Neuronal stem cell (in vitro differentiated cells): ENCODE measurements at regions not wholly inside any gene's neighbourhood (a gene's known extent, or its start where the extent isn't known, plus 50 kb on each side); places are given as distances from the start of the nearest gene placed in this dataset.

Experiments used
- DNase-seq: peaks from one replicate; pipeline ENCODE4 v3.0.0-alpha.2; 2013; ENCODE audit warnings: low spot score
- H2AFZ ChIP-seq: one replicate; pipeline ENCODE4 v1.6.1; 2013; ENCODE audit warnings: mild to moderate bottlenecking, low read length, inconsistent platforms
- H2AK5ac ChIP-seq: 2 replicates; pipeline ENCODE4 v1.6.1; 2013; ENCODE audit warnings: low read depth, mild to moderate bottlenecking, inconsistent platforms, low read length, moderate library complexity, mixed read lengths
- H2BK120ac ChIP-seq: 2 replicates; pipeline ENCODE4 v1.6.1; 2013; ENCODE audit warnings: low read depth, mild to moderate bottlenecking, inconsistent platforms, low read length, moderate library complexity, mixed read lengths
- H2BK12ac ChIP-seq: one replicate; pipeline ENCODE4 v1.6.1; 2013; ENCODE audit warnings: low read length, inconsistent platforms
- H2BK15ac ChIP-seq: 2 replicates; pipeline ENCODE4 v1.6.1; 2013; ENCODE audit warnings: mild to moderate bottlenecking, low read length, inconsistent platforms, mixed read lengths
- H2BK5ac ChIP-seq: one replicate; pipeline ENCODE4 v1.6.1; 2013; ENCODE audit warnings: inconsistent platforms, mild to moderate bottlenecking, low read length, moderate library complexity
- H3K14ac ChIP-seq: one replicate; pipeline ENCODE4 v1.6.1; 2013; ENCODE audit warnings: low read length, inconsistent platforms
- H3K18ac ChIP-seq: 2 replicates; pipeline ENCODE4 v1.6.1; 2013; ENCODE audit warnings: low read length, inconsistent platforms
- H3K23ac ChIP-seq: 2 replicates; pipeline ENCODE4 v1.6.1; 2013; ENCODE audit warnings: low read depth, mild to moderate bottlenecking, mixed read lengths, low read length, inconsistent platforms; ENCODE audit not compliant: poor library complexity
- H3K27ac ChIP-seq: replicated peaks from 3 replicates; pipeline ENCODE4 v1.5.1; 2013; ENCODE audit warnings: low read length, inconsistent platforms
- H3K27me3 ChIP-seq, 3 experiments: 2 replicates each; pipeline ENCODE4 v1.6.1; 2013; ENCODE audit warnings: low read length in 3 of 3, mild to moderate bottlenecking in 2 of 3, inconsistent platforms in 1 of 3, low read depth in 1 of 3, mixed read lengths in 1 of 3, moderate library complexity in 1 of 3; ENCODE audit not compliant: control insufficient read depth in 3 of 3, insufficient read depth in 3 of 3
- H3K36me3 ChIP-seq, 2 donors: replicated peaks in 1 of 2; 2 replicates each; pipeline ENCODE4 v1.6.1; 2013; ENCODE audit warnings: low read length in 2 of 2; ENCODE audit not compliant: control insufficient read depth in 2 of 2, insufficient read depth in 2 of 2
- H3K4ac ChIP-seq: 2 replicates; pipeline ENCODE4 v1.6.1; 2013; ENCODE audit warnings: inconsistent platforms, mild to moderate bottlenecking, low read length, moderate library complexity
- H3K4me1 ChIP-seq, 2 donors: 1 replicate in 1 of 2; 2 replicates in 1 of 2; pipeline ENCODE4 v1.6.1; 2013; ENCODE audit warnings: low read length in 2 of 2, low read depth in 1 of 2; ENCODE audit not compliant: control insufficient read depth in 2 of 2, insufficient read depth in 1 of 2
- H3K4me2 ChIP-seq: one replicate; pipeline ENCODE4 v1.6.1; 2013; ENCODE audit warnings: mild to moderate bottlenecking, low read length, inconsistent platforms; ENCODE audit not compliant: insufficient read depth, poor library complexity, severe bottlenecking
- H3K4me3 ChIP-seq, 2 donors: 2 replicates each; pipeline ENCODE4 v1.5.1; 2013; ENCODE audit warnings: low read length in 2 of 2, mild to moderate bottlenecking in 2 of 2, inconsistent platforms in 1 of 2, moderate library complexity in 1 of 2
- H3K79me1 ChIP-seq: one replicate; pipeline ENCODE4 v1.6.1; 2013; ENCODE audit warnings: low read depth, mild to moderate bottlenecking, inconsistent platforms, low read length, moderate library complexity
- H3K9ac ChIP-seq: one replicate; pipeline ENCODE4 v1.6.1; 2013; ENCODE audit warnings: mild to moderate bottlenecking, low read depth, low read length, inconsistent platforms; ENCODE audit not compliant: poor library complexity
- H3K9me3 ChIP-seq, 2 donors: replicated peaks in 1 of 2; 2 replicates each; pipeline versions ENCODE3 to v1.6.1; 2013; ENCODE audit warnings: low read length in 2 of 2, mild to moderate bottlenecking in 2 of 2, inconsistent platforms in 1 of 2, low read depth in 1 of 2, mixed read lengths in 1 of 2, moderate library complexity in 1 of 2; ENCODE audit not compliant: control insufficient read depth in 2 of 2, insufficient read depth in 1 of 2
- H4K8ac ChIP-seq: one replicate; pipeline ENCODE4 v1.6.1; 2013; ENCODE audit warnings: low read depth, mild to moderate bottlenecking, inconsistent platforms, low read length, moderate library complexity
- H4K91ac ChIP-seq: one replicate; pipeline ENCODE4 v1.6.1; 2013; ENCODE audit warnings: low read length, low read depth, mild to moderate bottlenecking, inconsistent platforms; ENCODE audit not compliant: poor library complexity
- WGBS, 2 donors: extraction: QIAGEN DNeasy Blood & Tissue Kit; methylation state at CpG; one replicate each; pipeline ENCODE4 v1.1.7; 2013; ENCODE audit warnings: missing lambda C conversion rate in 2 of 2, mixed read lengths in 1 of 2; ENCODE audit not compliant: insufficient read length in 2 of 2, insufficient replicate concordance in 1 of 2; ENCODE audit errors: extremely low coverage in 2 of 2; 5-methylcytosine and 5-hydroxymethylcytosine counted together

- Histone ChIP-seq H3K18ac (no peak overlapping the region), H3K23ac (no peak overlapping the region), H3K4me1 (no peaks in the 10 kb centered on the region), H3K9ac (no peak overlapping the region), H3K79me1 (no peaks in the 10 kb centered on the region), H3K27me3 (no peaks in the 10 kb centered on the region), H4K91ac (no peak overlapping the region), H2BK15ac (no peak overlapping the region), H4K8ac (no peak overlapping the region), H2AK5ac (no peak overlapping the region), H2BK120ac (no peak overlapping the region), H3K4me2 (no peak overlapping the region), H2AFZ (no peak overlapping the region), H3K4me3 (no peak overlapping the region), H3K14ac (no peak overlapping the region), H2BK12ac (no peak overlapping the region), H3K4ac (no peak overlapping the region), H2BK5ac (no peak overlapping the region), H3K27ac (no peak overlapping the region), H3K36me3 (no peaks in the 10 kb centered on the region), H3K9me3 (no peaks in the 10 kb centered on the region)
- no CpG with 5 or more reads among the region's 3 CpGs for WGBS, 2 donors
- no peak for DNase-seq
Observed at GRCh38 chr7:144892761-144893160, 56.9 kb upstream of the TPK1 start.
